Psoas muscle (tissue), 7 donors: ENCODE measurements at regions not wholly inside any gene's neighbourhood (a gene's known extent, or its start where the extent isn't known, plus 50 kb on each side); places are given as distances from the start of the nearest gene placed in this dataset.
A peak's percentile ranks its signal among the peaks of the same experiment; 100 is the strongest.
"Not testable (repeated sequence)": the region's sequence is repeated elsewhere in the genome, so short reads cannot be mapped to it uniquely, and the experiment has no call there.

Experiments
- ATAC-seq, 4 donors: fragments of 200-7000 bp; cut with Tn5 transposase; one replicate each; pipeline ENCODE4 v1.9.1; 2020; ENCODE audit warnings: moderate library complexity in 3 of 4, mild to moderate bottlenecking in 2 of 4
- DNase-seq, 2 donors: peaks; one replicate each; pipeline ENCODE4 v3.0.0-alpha.2; 2020
- H3K27ac ChIP-seq: fragments of 200-600 bp; one replicate; pipeline ENCODE4 v1.8.0; 2022
- H3K27me3 ChIP-seq, 3 donors: fragments of 200-600 bp in 1 of 3; one replicate each; pipeline versions ENCODE4 v1.6.1 to v1.8.0; 2013 to 2022; ENCODE audit warnings: low read length in 2 of 3, mild to moderate bottlenecking in 2 of 3, moderate library complexity in 1 of 3; ENCODE audit not compliant: insufficient read depth in 3 of 3
- H3K36me3 ChIP-seq, 2 donors: fragments of 200-600 bp in 1 of 2; one replicate each; pipeline versions ENCODE4 v1.6.1 to v1.8.0; 2013 to 2022; ENCODE audit warnings: low read depth in 1 of 2, mild to moderate bottlenecking in 1 of 2, moderate library complexity in 1 of 2; ENCODE audit not compliant: insufficient read depth in 1 of 2
- H3K4me1 ChIP-seq: fragments of 200-600 bp; one replicate; pipeline ENCODE4 v1.8.0; 2022
- H3K4me3 ChIP-seq: fragments of 200-600 bp; one replicate; pipeline ENCODE4 v1.8.0; 2022; ENCODE audit warnings: mild to moderate bottlenecking
- H3K9me3 ChIP-seq: fragments of 200-600 bp; one replicate; pipeline ENCODE4 v1.8.0; 2022
- WGBS, 3 donors: extraction: QIAGEN DNeasy Blood & Tissue Kit; methylation state at CpG; one replicate each; pipeline versions ENCODE4 v1.1.6 to v1.1.7; 2013; 5-methylcytosine and 5-hydroxymethylcytosine counted together
- intact Hi-C, 2 donors: fragments of 100-400 bp; cut with DNase I; formaldehyde crosslinking; loops; one replicate each; pipeline versions ENCODE4 v1.11.0 to v1.14.2; 2022
- TF ChIP-seq, protein P1 (sequence below): fragments of 200-600 bp; IDR thresholded peaks from one replicate; pipeline ENCODE4 v1.8.0; 2022; ENCODE audit warnings: antibody characterized with exemption
- donor health status: healthy with polysubstance abuse.
- donor health status: DM: no; HTN: no; CAD: no; lungs with moderate emphysema.
- donor health status: Bipolar disorder and iron deficiency.
- donor health status: healthy.
- donor health status: DM: yes; HTN: yes; CAD: no.
- donor health status: DM: no; HTN: no; CAD: no.
- donor health status: DM: yes; HTN: yes; CAD: no.

DNA sequence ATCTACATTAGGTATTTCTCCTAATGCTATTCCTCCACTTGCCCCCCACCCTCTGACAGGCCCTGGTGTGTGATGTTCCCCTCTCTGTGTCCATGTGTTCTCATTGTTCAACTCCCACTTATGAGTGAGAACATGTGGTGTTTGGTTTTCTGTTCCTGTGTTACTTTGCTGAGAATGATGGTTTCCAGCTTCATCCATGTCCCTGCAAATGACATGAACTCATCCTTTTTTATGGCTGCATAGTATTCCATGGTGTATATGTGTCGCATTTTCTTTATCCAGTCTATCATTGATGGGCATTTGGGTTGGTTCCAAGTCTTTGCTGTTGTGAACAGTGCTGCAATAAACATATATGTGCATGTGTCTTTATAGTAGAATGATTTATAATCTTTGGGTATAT, 50.6 kb upstream of the GRHL3 start:
- intact Hi-C loops, H3K9me3 ChIP-seq, H3K36me3 ChIP-seq, ATAC-seq, H3K27me3 ChIP-seq, DNase-seq, H3K27ac ChIP-seq, H3K4me3 ChIP-seq, H3K4me1 ChIP-seq: not testable (repeated sequence)
- WGBS, 3 donors: 53 to 94% (median 69%) methylated on average over 1 of the region's 1 CpG

DNA sequence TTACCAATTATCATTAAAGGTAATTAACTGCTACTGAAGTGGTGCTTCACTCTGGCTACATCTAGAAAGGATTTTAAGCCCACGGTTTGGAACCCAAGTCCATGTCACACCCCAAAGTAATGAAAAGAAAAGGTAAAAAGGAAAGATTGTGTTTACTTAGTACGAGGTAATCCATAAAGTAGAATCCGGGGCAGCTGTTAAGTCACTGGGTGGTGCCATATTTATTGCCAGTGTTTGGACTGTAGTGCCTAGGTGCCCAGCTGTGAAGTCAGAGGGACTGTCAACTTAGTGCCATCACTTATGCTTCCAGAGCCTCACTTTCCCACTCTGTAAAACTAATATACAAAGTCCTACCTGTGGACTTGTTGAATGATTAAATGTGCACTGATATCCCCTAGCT, 52.2 kb upstream of the GRHL3 start:
- Histone ChIP-seq H3K4me1 (no peaks in the 10 kb centered on the region), H3K27ac (no peak overlapping the region), H3K27me3 (peaks cover 0 to 6% (median 0%) of the 10 kb centered on the region in 3 donors), H3K9me3 (no peaks in the 10 kb centered on the region), H3K36me3 (no peaks in the 10 kb centered on the region), H3K4me3 (no peak overlapping the region)
- TF ChIP-seq, protein P1, sequence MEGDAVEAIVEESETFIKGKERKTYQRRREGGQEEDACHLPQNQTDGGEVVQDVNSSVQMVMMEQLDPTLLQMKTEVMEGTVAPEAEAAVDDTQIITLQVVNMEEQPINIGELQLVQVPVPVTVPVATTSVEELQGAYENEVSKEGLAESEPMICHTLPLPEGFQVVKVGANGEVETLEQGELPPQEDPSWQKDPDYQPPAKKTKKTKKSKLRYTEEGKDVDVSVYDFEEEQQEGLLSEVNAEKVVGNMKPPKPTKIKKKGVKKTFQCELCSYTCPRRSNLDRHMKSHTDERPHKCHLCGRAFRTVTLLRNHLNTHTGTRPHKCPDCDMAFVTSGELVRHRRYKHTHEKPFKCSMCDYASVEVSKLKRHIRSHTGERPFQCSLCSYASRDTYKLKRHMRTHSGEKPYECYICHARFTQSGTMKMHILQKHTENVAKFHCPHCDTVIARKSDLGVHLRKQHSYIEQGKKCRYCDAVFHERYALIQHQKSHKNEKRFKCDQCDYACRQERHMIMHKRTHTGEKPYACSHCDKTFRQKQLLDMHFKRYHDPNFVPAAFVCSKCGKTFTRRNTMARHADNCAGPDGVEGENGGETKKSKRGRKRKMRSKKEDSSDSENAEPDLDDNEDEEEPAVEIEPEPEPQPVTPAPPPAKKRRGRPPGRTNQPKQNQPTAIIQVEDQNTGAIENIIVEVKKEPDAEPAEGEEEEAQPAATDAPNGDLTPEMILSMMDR: no peak
- ATAC-seq (no peak), DNase-seq (no peak)
- intact Hi-C loops: no loop called here
- WGBS, 3 donors: 49 to 53% (median 51%) methylated on average over 3 of the region's 3 CpGs

DNA sequence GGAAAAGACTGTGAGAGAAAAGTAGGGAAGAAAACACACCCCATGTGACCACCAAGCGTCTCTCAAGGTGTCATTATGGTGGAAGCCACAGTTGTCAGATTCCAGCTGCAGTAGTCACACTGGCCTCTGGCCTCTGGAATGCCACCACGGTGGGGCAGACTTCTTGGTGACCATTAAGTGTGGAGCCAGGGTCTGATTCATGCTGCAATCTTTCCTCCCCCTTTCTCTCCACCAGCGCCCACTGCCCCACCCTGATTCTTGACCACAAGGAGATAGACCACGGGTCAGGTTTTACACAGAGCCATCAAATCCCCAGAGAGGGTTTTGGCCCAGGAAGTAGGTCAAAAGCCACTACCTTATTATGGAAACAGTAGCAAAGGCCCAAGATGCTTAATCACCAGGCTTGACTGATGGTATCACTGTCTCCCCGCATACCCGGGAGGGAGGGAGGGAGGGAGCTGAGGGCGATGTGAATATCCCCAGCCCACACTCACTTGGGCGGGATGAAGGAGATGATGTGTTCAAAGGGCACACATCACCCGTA, 52.7 kb upstream of the GRHL3 start:
- TF ChIP-seq, protein P1: no peak
- no peaks in the 10 kb centered on the region for H3K9me3 ChIP-seq
- ATAC-seq (peak; percentile 90 to 96 (median 94)), DNase-seq (peak; percentile 43 to 63)
- H3K36me3 ChIP-seq: no peaks in the 10 kb centered on the region
- no peak overlapping the region for H3K4me3 ChIP-seq
- peaks cover 0 to 10% (median 0%) of the 10 kb centered on the region in 3 donors for H3K27me3 ChIP-seq
- intact Hi-C loops: no loop called here
- no peak overlapping the region for H3K27ac ChIP-seq
- no peaks in the 10 kb centered on the region for H3K4me1 ChIP-seq
- 37 to 53% (median 45%) methylated on average over 9 of the region's 9 CpGs for WGBS, 3 donors

DNA sequence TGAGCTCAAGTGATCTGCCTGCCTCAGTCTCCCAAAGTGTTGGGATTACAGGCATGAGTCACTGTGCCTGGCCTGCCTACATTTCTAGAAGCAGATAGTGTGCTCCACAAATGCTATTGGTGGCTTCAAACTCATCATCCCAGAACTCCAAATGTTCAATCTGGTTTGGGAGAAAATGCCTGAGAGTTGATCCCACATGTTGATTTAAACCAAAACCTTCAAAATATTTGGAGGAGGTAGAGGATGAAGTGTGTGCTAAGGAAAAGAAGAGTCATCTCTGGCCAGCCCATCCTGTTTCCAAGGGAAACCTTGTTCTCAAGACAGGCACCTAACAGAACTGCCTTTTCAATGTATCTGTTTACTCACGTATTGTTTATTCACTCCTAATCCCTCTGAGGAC, 55.4 kb upstream of the GRHL3 start:
- DNase-seq: no peak
- Histone ChIP-seq H3K27me3 (peaks cover 0 to 9% (median 0%) of the 10 kb centered on the region in 3 donors), H3K27ac (no peak overlapping the region), H3K9me3 (no peaks in the 10 kb centered on the region), H3K4me3 (no peak overlapping the region), H3K36me3 (no peaks in the 10 kb centered on the region), H3K4me1 (no peaks in the 10 kb centered on the region)
- WGBS, 3 donors: 77 to 88% (median 81%) methylated on average over 1 of the region's 1 CpG
- intact Hi-C loops: no loop called here
- no peak for ATAC-seq
- TF ChIP-seq, protein P1: no peak

DNA sequence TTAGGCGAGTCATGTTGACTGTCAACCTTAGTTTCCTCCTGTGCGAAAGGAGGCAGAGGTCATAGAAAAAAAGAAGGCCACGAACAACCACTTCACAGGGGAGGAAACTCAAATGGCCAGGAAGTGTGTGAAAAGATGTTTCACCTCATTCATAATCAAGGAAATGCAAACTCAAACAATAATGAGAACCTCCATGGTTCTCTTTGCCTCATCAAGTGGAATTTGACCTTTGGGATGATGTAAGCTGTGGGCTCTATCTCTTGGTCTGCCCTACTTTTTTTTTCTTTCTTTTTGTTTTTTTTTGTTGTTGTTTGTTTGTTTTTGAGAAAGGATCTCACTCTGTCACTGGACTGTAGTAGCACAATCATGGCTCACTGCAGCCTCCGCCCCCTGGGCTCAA, 55.9 kb upstream of the GRHL3 start:
- H3K9me3 ChIP-seq: no peaks in the 10 kb centered on the region
- DNase-seq (no peak), ATAC-seq (no peak)
- H3K4me1 ChIP-seq: no peaks in the 10 kb centered on the region
- WGBS, 3 donors: 80 to 84% (median 84%) methylated on average over 4 of the region's 4 CpGs
- intact Hi-C loops: no loop called here
- H3K27me3 ChIP-seq: peaks cover 0 to 9% (median 0%) of the 10 kb centered on the region in 3 donors
- TF ChIP-seq, protein P1: no peak
- H3K36me3 ChIP-seq: no peaks in the 10 kb centered on the region
- no peak overlapping the region for H3K4me3 ChIP-seq
- no peak overlapping the region for H3K27ac ChIP-seq
